ENCODE measurements at regions not wholly inside any gene's neighbourhood (a gene's known extent, or its start where the extent isn't known, plus 50 kb on each side); places are given as distances from the start of the nearest gene placed in this dataset.

DNA sequence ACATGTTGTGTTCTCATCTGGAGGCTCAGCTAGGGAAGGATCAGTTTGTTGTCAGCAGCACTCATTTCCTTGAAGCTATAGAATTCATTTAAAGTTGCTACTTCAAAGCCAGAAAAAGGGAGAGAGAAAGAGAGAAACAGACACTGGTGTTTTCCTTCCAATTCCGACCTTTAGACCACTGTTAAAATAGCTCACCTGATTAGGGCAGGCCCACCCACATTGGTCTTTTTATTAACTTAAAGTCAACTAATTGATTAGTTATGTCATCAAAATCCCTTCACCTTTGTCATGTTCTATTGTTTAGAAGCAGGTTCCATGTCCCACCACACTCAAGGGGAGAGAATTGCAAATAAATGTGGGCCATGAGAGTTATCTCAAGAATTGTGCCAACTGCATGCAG, 560.2 kb downstream of the PCDH17 start:
- no peak overlapping the region for H3K9ac ChIP-seq (ENCODE audit: low read length)
- no peak for TF ChIP-seq EZH2phosphoT487 (IDR thresholded peaks at IDR 0.05; ENCODE audit: borderline replicate concordance, low read length)
- TF ChIP-seq EZH2 (IDR thresholded peaks at IDR 0.05; ENCODE audit: low read length, unreplicated experiment): no peak
- TF ChIP-seq, protein P1, sequence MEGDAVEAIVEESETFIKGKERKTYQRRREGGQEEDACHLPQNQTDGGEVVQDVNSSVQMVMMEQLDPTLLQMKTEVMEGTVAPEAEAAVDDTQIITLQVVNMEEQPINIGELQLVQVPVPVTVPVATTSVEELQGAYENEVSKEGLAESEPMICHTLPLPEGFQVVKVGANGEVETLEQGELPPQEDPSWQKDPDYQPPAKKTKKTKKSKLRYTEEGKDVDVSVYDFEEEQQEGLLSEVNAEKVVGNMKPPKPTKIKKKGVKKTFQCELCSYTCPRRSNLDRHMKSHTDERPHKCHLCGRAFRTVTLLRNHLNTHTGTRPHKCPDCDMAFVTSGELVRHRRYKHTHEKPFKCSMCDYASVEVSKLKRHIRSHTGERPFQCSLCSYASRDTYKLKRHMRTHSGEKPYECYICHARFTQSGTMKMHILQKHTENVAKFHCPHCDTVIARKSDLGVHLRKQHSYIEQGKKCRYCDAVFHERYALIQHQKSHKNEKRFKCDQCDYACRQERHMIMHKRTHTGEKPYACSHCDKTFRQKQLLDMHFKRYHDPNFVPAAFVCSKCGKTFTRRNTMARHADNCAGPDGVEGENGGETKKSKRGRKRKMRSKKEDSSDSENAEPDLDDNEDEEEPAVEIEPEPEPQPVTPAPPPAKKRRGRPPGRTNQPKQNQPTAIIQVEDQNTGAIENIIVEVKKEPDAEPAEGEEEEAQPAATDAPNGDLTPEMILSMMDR (conservative IDR thresholded peaks at IDR 0.05; ENCODE audit: low read depth, low read length): no peak
- H3K9me3 ChIP-seq (ENCODE audit: low read length): no peaks in the 10 kb centered on the region
- no peak overlapping the region for H2AFZ ChIP-seq (ENCODE audit: low read length)
- no peaks in the 10 kb centered on the region for H3F3A ChIP-seq (ENCODE audit: low read length, unreplicated experiment)
- H3K27ac ChIP-seq (ENCODE audit: low read length): no peak overlapping the region
- no peak overlapping the region for H3K4me2 ChIP-seq (ENCODE audit: low read length)
- H3K36me3 ChIP-seq (ENCODE audit: low read depth, low read length): no peaks in the 10 kb centered on the region
- H3K4me1 ChIP-seq (ENCODE audit: insufficient read depth, low read length): no peaks in the 10 kb centered on the region
- H4K20me1 ChIP-seq (ENCODE audit: low read length): no peaks in the 10 kb centered on the region
- H3K9me2 ChIP-seq (replicated peaks; ENCODE audit: low read length): no peaks in the 10 kb centered on the region
- H3K79me2 ChIP-seq (ENCODE audit: low read length): no peaks in the 10 kb centered on the region
- no peak for DNase-seq
- ATAC-seq: no peak
- no peak overlapping the region for H3K4me3 ChIP-seq (ENCODE audit: low read length)
- intact Hi-C loops (cut with micrococcal nuclease): no loop called here
- BruUV-seq (replicated peaks): no TSS peak
- no peaks in the 10 kb centered on the region for H3K27me3 ChIP-seq (ENCODE audit: low read length)
- CTCF ChIA-PET: no interaction called here
- POLR2A ChIA-PET (ENCODE audit: unreplicated experiment): no interaction called here

DNA sequence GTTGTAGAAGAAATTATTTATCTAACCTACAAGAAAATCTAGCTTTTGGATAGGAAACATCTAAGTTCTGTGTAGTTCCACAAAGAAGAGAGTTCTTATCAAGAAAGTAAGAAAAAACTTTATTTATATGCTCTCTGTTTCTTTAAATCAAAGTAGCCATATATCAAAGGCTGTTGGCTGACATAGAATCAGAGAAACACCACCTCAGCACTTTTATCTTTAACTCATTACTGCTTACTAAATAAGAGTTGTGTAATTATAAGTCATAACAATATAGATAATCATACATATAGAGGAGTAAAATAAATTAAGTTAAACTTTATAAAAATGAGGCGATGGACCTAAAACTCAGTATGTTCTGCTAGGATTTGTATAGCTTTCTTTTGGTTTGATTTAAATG, 570.6 kb downstream of the PCDH17 start:
- no peaks in the 10 kb centered on the region for H3K9me2 ChIP-seq (replicated peaks; ENCODE audit: low read length)
- BruUV-seq (replicated peaks): no TSS peak

DNA sequence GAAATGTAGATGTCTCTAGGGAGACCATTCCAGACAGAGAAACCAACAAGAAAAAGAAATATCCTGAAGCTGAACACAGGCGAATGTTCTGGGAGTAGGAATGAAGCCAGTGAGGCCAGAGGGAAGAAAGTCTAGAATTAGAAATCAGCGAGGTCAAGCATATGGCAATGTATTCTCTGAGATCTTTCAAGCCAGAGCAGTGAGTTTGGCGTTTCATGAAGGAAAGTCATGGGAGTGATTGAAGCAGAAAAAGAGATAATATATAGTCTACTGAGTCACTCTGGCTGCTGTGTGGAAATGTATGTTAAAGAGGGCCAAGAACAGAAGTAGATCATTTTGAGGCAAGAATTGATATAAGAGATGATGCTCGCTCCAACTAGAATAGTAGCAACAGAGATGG, 576.0 kb downstream of the PCDH17 start:
- no peaks in the 10 kb centered on the region for H4K20me1 ChIP-seq (ENCODE audit: low read length)
- no peaks in the 10 kb centered on the region for H3K4me1 ChIP-seq (ENCODE audit: insufficient read depth, low read length)
- no TSS peak for BruUV-seq (replicated peaks)
- no peak overlapping the region for H3K4me3 ChIP-seq (ENCODE audit: low read length)
- H3K27ac ChIP-seq (ENCODE audit: low read length): no peak overlapping the region
- DNase-seq (no peak), ATAC-seq (no peak)
- H3K9ac ChIP-seq (ENCODE audit: low read length): no peak overlapping the region
- H3K27me3 ChIP-seq (ENCODE audit: low read length): no peaks in the 10 kb centered on the region
- H3K36me3 ChIP-seq (ENCODE audit: low read depth, low read length): no peaks in the 10 kb centered on the region
- H3K9me3 ChIP-seq (ENCODE audit: low read length): no peaks in the 10 kb centered on the region
- H3K9me2 ChIP-seq (replicated peaks; ENCODE audit: low read length): no peaks in the 10 kb centered on the region
- CTCF ChIA-PET: no interaction called here
- no peak overlapping the region for H3K4me2 ChIP-seq (ENCODE audit: low read length)
- no peak overlapping the region for H2AFZ ChIP-seq (ENCODE audit: low read length)
- intact Hi-C loops (cut with micrococcal nuclease): no loop called here
- no peaks in the 10 kb centered on the region for H3K79me2 ChIP-seq (ENCODE audit: low read length)
- TF ChIP-seq EZH2phosphoT487 (IDR thresholded peaks at IDR 0.05; ENCODE audit: borderline replicate concordance, low read length) (no peak), EZH2 (IDR thresholded peaks at IDR 0.05; ENCODE audit: low read length, unreplicated experiment) (no peak)
- TF ChIP-seq, protein P1 (conservative IDR thresholded peaks at IDR 0.05; ENCODE audit: low read depth, low read length): no peak
- H3F3A ChIP-seq (ENCODE audit: low read length, unreplicated experiment): no peaks in the 10 kb centered on the region
- POLR2A ChIA-PET (ENCODE audit: unreplicated experiment): no interaction called here

More for the DNA sequence above, 570.6 kb downstream of the PCDH17 start:
- Histone ChIP-seq H3K36me3 (ENCODE audit: low read depth, low read length) (no peaks in the 10 kb centered on the region), H3K27me3 (ENCODE audit: low read length) (no peaks in the 10 kb centered on the region), H3K4me1 (ENCODE audit: insufficient read depth, low read length) (no peaks in the 10 kb centered on the region), H3F3A (ENCODE audit: low read length, unreplicated experiment) (no peaks in the 10 kb centered on the region), H3K4me2 (ENCODE audit: low read length) (no peak overlapping the region), H2AFZ (ENCODE audit: low read length) (no peak overlapping the region), H4K20me1 (ENCODE audit: low read length) (no peaks in the 10 kb centered on the region), H3K9me3 (ENCODE audit: low read length) (no peaks in the 10 kb centered on the region), H3K9ac (ENCODE audit: low read length) (no peak overlapping the region), H3K27ac (ENCODE audit: low read length) (no peak overlapping the region), H3K79me2 (ENCODE audit: low read length) (no peaks in the 10 kb centered on the region), H3K4me3 (ENCODE audit: low read length) (no peak overlapping the region)
- ATAC-seq (no peak), DNase-seq (no peak)
- ChIA-PET CTCF (no interaction called here), POLR2A (ENCODE audit: unreplicated experiment) (no interaction called here)
- TF ChIP-seq, protein P1 (conservative IDR thresholded peaks at IDR 0.05; ENCODE audit: low read depth, low read length): no peak
- intact Hi-C loops (cut with micrococcal nuclease): no loop called here
